ENCODE measurements at regions not wholly inside any gene's neighbourhood (a gene's known extent, or its start where the extent isn't known, plus 50 kb on each side); places are given as distances from the start of the nearest gene placed in this dataset.

DNA sequence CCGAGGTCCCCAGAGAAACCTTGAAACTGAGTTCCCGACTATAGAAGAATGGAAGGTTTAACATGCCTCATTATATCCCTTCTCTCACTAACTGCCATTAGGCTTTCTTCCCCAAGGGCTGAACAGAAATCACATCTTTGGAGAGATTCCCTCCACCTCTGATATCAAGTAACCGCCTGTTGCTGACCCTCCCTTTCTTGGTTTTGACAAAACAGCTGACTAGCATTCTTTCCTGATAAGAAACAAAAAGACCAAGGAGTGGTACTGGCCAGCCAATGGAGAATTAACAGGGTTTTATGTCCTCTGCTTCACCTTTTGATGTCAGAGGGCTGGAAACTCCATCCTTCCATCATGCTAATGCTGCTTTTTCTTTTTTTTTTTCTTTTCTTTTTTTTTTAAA, 176.6 kb upstream of the ADGRB3 start:
- TF ChIP-seq CTCF (IDR thresholded peaks at IDR 0.05; ENCODE audit: low read depth, low read length) (no peak), EZH2phosphoT487 (IDR thresholded peaks at IDR 0.05; ENCODE audit: low read depth) (no peak)
